Iris pigment epithelial cell (primary cell): ENCODE measurements at regions not wholly inside any gene's neighbourhood (a gene's known extent, or its start where the extent isn't known, plus 50 kb on each side); places are given as distances from the start of the nearest gene placed in this dataset.
"Not testable (repeated sequence)": the region's sequence is repeated elsewhere in the genome, so short reads cannot be mapped to it uniquely, and the experiment has no call there.

Experiments used
- DNase-seq: peaks from one replicate; pipeline ENCODE4 v3.0.0-alpha.2; 2011; ENCODE audit warnings: low read depth

DNA sequence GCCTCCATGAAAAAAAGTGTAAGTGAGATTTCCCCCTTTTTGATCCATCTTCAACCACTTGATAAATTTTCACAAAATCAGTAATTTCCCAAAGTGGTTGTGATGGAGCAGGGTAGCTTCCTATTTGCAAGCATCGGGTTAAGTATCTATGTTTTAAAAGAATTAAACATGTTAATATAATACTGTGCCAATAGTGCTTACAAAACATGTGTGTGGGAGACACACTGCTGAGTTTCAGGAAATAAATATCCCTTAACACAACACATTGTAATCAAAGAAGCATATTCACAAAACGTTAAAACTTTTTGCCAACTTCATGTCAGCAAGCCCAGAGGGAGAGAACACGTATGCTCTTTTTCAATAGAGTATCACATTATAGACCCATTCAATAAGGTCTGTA is 526.9 kb downstream of the TTLL7 start:
- not testable (repeated sequence) for DNase-seq

- not testable (repeated sequence) for DNase-seq
Measured at GRCh38 chr1:83471272-83471671, 527.7 kb downstream of the TTLL7 start.

DNA sequence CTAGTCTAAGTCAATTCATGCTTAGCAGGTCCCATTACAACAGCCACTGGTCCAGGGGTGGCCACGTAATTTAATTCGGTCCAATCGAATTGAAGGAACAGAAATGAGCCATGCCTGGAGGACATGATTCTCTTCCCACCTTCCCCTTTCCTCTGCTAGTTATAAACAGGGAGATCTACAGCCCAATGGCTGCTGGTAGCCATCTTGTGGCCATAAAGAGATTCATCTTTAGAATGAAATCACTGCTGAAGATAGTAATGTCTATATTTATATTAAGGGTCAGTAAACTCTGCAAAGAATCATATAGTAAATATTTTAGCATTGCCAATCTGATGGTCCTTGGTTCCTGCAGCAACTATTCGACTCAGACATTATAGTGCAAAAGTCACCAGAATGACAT is 530.6 kb downstream of the TTLL7 start:
- DNase-seq = not testable (repeated sequence)

DNA sequence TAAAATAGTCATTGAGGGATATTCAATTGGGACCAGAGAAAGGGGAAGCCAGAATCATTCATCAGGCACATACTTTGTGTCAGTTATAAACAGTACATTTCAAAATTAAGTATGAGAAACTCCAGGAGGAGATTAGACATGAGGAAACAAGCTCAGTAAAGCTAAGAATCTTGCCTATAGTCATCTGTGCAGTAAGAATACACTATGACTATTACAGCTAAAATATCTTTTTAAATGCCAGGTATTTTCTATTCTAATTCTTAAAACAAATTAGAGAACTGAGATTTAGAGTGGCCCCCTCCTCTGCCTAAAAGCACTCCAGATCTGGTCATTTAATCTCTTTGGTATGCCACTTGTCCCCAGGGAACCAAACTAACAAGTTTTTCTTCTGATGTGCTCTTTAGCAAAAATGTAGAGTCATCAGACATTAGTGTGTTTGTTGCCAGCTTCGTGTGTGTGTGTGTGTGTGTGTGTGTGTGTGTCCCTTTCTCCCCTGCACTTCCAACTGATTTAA is 541.1 kb downstream of the TTLL7 start:
- not testable (repeated sequence) for DNase-seq

GRCh38 chr1:83457281-83457680 is 541.7 kb downstream of the TTLL7 start:
- DNase-seq = not testable (repeated sequence)

- DNase-seq = not testable (repeated sequence)
Measured at GRCh38 chr1:83455753-83456152, 543.2 kb downstream of the TTLL7 start.

- not testable (repeated sequence) for DNase-seq
Measured at GRCh38 chr1:83445873-83446272, 553.1 kb downstream of the TTLL7 start.

- DNase-seq = not testable (repeated sequence)
Measured at GRCh38 chr1:83442412-83442811, 556.5 kb downstream of the TTLL7 start.

DNA sequence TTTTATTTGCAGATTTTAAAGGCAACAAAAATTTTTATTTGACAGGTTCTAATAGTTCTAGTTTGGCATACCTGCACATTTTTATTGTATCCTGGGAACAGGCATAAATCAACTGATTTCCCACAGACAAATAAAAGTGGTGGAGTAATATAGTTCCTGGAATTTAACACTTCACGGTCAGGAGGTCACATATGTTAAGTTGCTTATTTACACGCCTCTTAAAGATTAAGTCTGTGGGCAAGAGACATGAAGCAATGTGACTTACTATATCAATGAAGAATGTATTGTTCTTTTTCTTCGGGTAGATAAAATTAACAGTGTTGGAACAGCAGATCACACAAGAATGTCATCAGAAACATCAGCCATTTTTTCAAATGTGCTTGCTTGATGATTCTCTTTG is 558.3 kb downstream of the TTLL7 start:
- DNase-seq = peak; percentile 63

- not testable (repeated sequence) for DNase-seq
Measured at GRCh38 chr1:83440021-83440420, 558.9 kb downstream of the TTLL7 start.

GRCh38 chr1:83438316-83438715 is 560.6 kb downstream of the TTLL7 start:
- DNase-seq = not testable (repeated sequence)

DNA sequence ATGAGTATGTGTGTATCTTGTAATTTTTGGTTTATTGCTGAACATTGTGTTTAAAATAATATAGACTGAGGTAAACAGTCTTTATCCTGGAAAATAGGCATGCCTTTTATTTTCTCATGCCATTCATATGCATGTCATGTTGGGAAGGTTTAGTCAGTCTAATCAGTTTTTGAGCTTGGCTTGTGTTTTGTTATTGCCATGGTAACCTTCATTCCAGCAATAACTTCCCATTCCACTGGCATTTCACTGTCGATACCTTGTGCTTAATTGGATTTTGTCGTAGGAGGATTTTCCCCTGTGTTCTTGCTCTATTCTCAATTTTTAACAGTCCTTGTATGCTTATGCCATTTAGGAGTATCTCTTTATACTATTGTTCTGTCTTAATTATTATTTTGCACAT is 563.6 kb downstream of the TTLL7 start:
- peak; percentile 13 for DNase-seq

- not testable (repeated sequence) for DNase-seq
Measured at GRCh38 chr1:83427566-83427965, 571.4 kb downstream of the TTLL7 start.

DNA sequence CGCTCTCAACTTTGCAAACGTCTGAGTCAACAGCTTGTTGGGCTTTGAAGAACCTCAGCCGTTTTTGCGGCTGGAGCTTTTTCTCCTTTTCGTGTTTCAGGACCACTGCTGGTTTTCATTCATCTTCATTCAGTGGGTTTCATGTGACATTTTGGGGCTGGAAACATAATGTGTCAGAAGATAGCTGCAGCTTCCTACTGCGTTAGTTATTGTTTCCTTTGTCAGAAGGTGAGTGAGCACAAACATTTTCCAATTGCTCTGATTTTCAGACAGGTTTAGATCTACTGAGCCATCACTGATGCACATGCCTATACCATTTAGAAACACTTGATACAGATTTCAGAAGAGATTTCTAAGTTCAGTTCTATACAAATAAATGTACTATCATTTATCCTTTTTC is 575.5 kb downstream of the TTLL7 start:
- not testable (repeated sequence) for DNase-seq

GRCh38 chr1:83418558-83418957 is 580.4 kb downstream of the TTLL7 start:
- no peak for DNase-seq

DNA sequence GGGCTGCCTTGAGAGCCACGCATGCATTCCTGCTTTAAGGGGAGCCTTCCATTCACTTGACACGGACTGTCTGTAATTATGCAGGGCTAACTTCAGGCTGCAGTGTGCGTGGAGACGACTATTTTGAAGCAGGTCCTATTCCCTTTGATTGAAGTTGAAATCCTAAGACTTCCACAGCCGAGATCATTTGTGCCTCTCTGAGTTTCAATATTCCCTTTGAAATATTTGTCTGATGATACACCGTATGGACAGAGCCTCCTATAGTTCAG is 585.2 kb downstream of the TTLL7 start:
- not testable (repeated sequence) for DNase-seq

- not testable (repeated sequence) for DNase-seq
Measured at GRCh38 chr1:83410746-83411413, 588.1 kb downstream of the TTLL7 start.

GRCh38 chr1:83406693-83407371 is 592.1 kb downstream of the TTLL7 start:
- not testable (repeated sequence) for DNase-seq

- not testable (repeated sequence) for DNase-seq
Measured at GRCh38 chr1:83405789-83406188, 593.1 kb downstream of the TTLL7 start.

GRCh38 chr1:83403500-83403899 is 595.4 kb downstream of the TTLL7 start:
- DNase-seq = not testable (repeated sequence)

DNA sequence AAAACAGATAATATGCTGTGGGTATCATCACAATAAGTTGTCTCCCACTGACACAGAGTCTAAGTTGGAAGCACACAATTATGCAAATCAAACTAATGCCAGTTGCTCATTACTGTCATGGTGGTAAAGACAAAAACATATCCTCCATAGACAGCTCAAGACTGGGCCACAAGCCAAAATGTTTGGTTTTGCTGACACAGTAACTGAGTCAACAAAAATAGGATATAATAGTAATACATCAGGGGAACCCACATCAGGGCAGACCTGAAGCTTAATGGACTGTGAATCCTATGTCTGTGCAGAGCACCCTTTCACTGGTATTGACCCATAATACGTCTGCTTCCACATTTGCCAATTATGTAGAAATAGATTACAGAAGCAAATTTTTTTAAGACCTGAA is 597.8 kb downstream of the TTLL7 start:
- DNase-seq = not testable (repeated sequence)

GRCh38 chr1:83400173-83400572 is 598.8 kb downstream of the TTLL7 start:
- not testable (repeated sequence) for DNase-seq

- not testable (repeated sequence) for DNase-seq
Measured at GRCh38 chr1:83398125-83398524, 600.8 kb downstream of the TTLL7 start.

DNA sequence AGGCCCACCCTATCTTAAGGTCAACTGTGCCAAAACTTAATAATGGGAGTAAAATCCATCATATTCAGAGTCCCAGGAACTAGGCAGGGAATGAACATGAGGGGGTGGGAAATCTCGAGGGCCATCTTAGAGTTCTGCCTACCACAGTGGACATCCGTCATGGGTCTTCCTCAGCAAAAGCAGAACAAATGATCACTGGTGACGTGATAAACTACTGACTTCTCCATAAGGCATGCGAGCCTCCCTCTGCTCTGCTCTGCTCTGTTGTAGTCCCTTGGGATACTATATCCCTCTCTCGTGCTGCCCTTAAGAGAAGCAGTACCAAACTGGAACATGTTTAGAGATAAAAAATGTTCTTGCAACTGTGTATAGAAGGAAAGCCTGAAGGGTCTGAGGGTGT is 603.8 kb downstream of the TTLL7 start:
- DNase-seq = not testable (repeated sequence)
